ENCODE measurements at regions not wholly inside any gene's neighbourhood (a gene's known extent, or its start where the extent isn't known, plus 50 kb on each side); places are given as distances from the start of the nearest gene placed in this dataset.

- H3F3A ChIP-seq (ENCODE audit: insufficient read depth, low read length): no peaks in the 10 kb centered on the region
- H3K4me2 ChIP-seq (ENCODE audit: low read length): no peak overlapping the region
- H3K27me3 ChIP-seq (ENCODE audit: insufficient read depth, low read length): no peaks in the 10 kb centered on the region
Measured at GRCh38 chr1:56278061-56278460, 301.3 kb downstream of the PLPP3 start.

DNA sequence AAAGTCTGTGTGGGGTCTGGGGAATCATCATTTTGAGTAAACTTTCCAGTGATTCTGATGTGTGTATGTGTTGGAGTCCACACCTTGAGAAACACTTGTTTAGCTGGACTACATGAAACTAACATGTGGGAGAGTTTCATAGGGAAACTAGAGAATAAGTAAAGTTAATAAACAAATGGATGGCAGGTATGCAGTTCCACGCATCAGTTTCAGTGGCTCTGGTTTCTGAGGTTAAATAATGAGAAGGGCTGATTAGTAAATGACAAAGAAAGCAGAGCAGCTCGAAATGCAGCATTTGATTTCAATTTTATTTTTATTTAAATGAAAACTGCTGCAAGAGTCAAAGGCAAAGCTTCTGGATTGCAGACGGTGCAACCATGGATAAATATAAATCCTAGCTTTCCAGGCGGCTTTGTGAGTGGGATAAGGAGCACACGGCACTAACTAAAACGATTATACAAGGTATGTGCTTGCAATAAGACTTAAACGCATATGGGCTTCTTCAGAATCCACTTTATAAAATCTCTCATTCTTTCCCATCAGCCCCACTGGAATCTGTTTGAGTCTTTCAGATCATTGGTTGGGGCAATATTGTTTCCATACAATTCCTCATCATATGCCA lies 310.7 kb downstream of the PLPP3 start:
- H3K79me2 ChIP-seq (ENCODE audit: insufficient read depth, low read length): no peaks in the 10 kb centered on the region

More at GRCh38 chr1:56278061-56278460, 301.3 kb downstream of the PLPP3 start:
- no peak overlapping the region for H3K27ac ChIP-seq (ENCODE audit: low read depth, low read length, poor library complexity, severe bottlenecking)
- no peaks in the 10 kb centered on the region for H3K79me2 ChIP-seq (ENCODE audit: insufficient read depth, low read length)
- H3K4me1 ChIP-seq (ENCODE audit: insufficient read depth, low read length, severe bottlenecking): no peaks in the 10 kb centered on the region
- H4K20me1 ChIP-seq (ENCODE audit: insufficient read depth, low read length): no peaks in the 10 kb centered on the region
- H2AFZ ChIP-seq (ENCODE audit: low read length): no peak overlapping the region
- no peaks in the 10 kb centered on the region for H3K36me3 ChIP-seq (ENCODE audit: insufficient read depth, low read length)
- no peaks in the 10 kb centered on the region for H3K9me2 ChIP-seq (ENCODE audit: low read depth, low read length)
- H3K4me3 ChIP-seq (ENCODE audit: low read depth, low read length, poor library complexity, severe bottlenecking): no peak overlapping the region
- no peaks in the 10 kb centered on the region for H3K9me3 ChIP-seq (ENCODE audit: low read length)
- no peak overlapping the region for H3K9ac ChIP-seq (ENCODE audit: low read length)
- TF ChIP-seq EZH2 (IDR thresholded peaks at IDR 0.05; ENCODE audit: borderline replicate concordance, low read length) (no peak), CTCF (IDR thresholded peaks at IDR 0.05; ENCODE audit: low read length) (no peak)

GRCh38 chr1:56267611-56268010 lies 311.8 kb downstream of the PLPP3 start:
- Histone ChIP-seq H2AFZ (ENCODE audit: low read length) (no peak overlapping the region), H3K27me3 (ENCODE audit: insufficient read depth, low read length) (no peaks in the 10 kb centered on the region), H3F3A (ENCODE audit: insufficient read depth, low read length) (no peaks in the 10 kb centered on the region), H3K9me2 (ENCODE audit: low read depth, low read length) (no peaks in the 10 kb centered on the region), H3K36me3 (ENCODE audit: insufficient read depth, low read length) (no peaks in the 10 kb centered on the region), H3K79me2 (ENCODE audit: insufficient read depth, low read length) (no peaks in the 10 kb centered on the region), H3K4me1 (ENCODE audit: insufficient read depth, low read length, severe bottlenecking) (no peaks in the 10 kb centered on the region), H4K20me1 (ENCODE audit: insufficient read depth, low read length) (no peaks in the 10 kb centered on the region), H3K9ac (ENCODE audit: low read length) (no peak overlapping the region), H3K4me2 (ENCODE audit: low read length) (no peak overlapping the region), H3K4me3 (ENCODE audit: low read depth, low read length, poor library complexity, severe bottlenecking) (no peak overlapping the region), H3K9me3 (ENCODE audit: low read length) (no peaks in the 10 kb centered on the region), H3K27ac (ENCODE audit: low read depth, low read length, poor library complexity, severe bottlenecking) (no peak overlapping the region)
- TF ChIP-seq CTCF (IDR thresholded peaks at IDR 0.05; ENCODE audit: low read length): no peak
- TF ChIP-seq EZH2 (IDR thresholded peaks at IDR 0.05; ENCODE audit: borderline replicate concordance, low read length): no peak

More for the DNA sequence above, 310.7 kb downstream of the PLPP3 start:
- no peaks in the 10 kb centered on the region for H3K36me3 ChIP-seq (ENCODE audit: insufficient read depth, low read length)
- no peaks in the 10 kb centered on the region for H3K9me2 ChIP-seq (ENCODE audit: low read depth, low read length)
- no peak overlapping the region for H3K4me3 ChIP-seq (ENCODE audit: low read depth, low read length, poor library complexity, severe bottlenecking)
- TF ChIP-seq CTCF (IDR thresholded peaks at IDR 0.05; ENCODE audit: low read length) (no peak), EZH2 (IDR thresholded peaks at IDR 0.05; ENCODE audit: borderline replicate concordance, low read length) (no peak)
- no peaks in the 10 kb centered on the region for H3K27me3 ChIP-seq (ENCODE audit: insufficient read depth, low read length)
- no peaks in the 10 kb centered on the region for H4K20me1 ChIP-seq (ENCODE audit: insufficient read depth, low read length)
- no peaks in the 10 kb centered on the region for H3K9me3 ChIP-seq (ENCODE audit: low read length)
- no peaks in the 10 kb centered on the region for H3F3A ChIP-seq (ENCODE audit: insufficient read depth, low read length)
- H2AFZ ChIP-seq (ENCODE audit: low read length): no peak overlapping the region
- H3K4me2 ChIP-seq (ENCODE audit: low read length): no peak overlapping the region
- H3K4me1 ChIP-seq (ENCODE audit: insufficient read depth, low read length, severe bottlenecking): no peaks in the 10 kb centered on the region
- no peak overlapping the region for H3K27ac ChIP-seq (ENCODE audit: low read depth, low read length, poor library complexity, severe bottlenecking)
- H3K9ac ChIP-seq (ENCODE audit: low read length): no peak overlapping the region
